GM21717 (cell line): ENCODE measurements at regions not wholly inside any gene's neighbourhood (a gene's known extent, or its start where the extent isn't known, plus 50 kb on each side); places are given as distances from the start of the nearest gene placed in this dataset.

Experiments
- ATAC-seq: cut with Tn5 transposase; IDR thresholded peaks from one replicate; pipeline ENCODE4 v1.9.1; 2021; ENCODE audit warnings: mild to moderate bottlenecking, moderate library complexity; ENCODE audit not compliant: unreplicated experiment

GRCh38 chr1:163794551-163794950 is 472.8 kb downstream of the NUF2 start:
- ATAC-seq, result no peak

DNA sequence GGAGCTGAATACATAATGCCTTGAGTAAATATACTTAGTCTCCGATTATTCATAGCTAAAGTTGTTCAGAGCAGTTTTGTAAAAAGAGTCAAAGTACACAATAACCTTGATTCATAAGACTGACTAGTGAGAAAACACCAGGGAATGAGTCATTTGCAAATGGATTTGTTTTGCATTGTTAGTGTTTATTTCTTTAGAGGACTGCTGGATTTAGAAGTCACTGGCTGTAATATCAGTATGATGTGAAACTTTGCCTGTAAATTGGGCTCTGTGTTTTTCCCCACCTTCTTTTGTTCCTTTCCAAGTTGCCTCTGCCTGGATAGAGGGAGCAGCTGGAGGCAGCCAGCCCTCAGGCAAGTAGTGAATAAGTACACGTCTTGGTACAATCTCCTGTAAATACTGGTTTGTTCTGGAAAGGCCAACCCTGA is 474.7 kb downstream of the NUF2 start:
- ATAC-seq, result no peak

GRCh38 chr1:163797816-163798215 is 476.1 kb downstream of the NUF2 start:
- no peak for ATAC-seq

- ATAC-seq, result no peak
Measured at GRCh38 chr1:163799190-163799805, 477.5 kb downstream of the NUF2 start.

DNA sequence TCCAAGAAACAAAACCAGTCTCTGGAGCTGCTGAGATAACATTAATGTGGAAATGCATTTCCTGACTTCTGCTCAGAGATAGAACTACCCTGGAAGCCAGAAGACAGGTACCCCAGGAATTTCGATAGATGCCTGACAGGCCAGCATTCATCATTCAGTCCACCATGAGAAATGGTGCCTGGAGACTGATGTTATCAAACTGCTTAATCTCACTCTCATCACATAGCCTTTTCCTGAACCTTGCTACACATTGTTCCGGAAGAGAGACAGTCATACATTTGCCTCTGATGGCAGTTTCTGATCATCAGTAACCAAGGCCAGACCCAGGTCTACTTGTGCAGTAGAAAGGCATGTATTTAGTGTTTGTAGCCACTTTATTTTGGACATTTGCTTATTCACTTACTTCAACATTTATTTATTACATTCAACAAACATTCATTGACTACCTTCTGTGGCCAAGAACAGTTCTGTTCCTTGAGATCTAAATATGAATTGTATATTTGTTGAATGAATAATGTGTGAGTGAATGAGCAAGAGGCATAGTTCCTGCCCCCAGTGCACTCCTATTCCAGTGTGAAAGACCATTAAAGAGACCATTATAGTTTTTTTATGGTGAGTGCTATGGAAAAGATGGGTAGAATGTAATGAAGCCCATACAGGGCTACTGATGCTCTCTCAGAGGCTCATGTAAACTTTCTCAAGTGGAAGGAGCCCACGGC is 485.7 kb downstream of the NUF2 start:
- no peak for ATAC-seq

DNA sequence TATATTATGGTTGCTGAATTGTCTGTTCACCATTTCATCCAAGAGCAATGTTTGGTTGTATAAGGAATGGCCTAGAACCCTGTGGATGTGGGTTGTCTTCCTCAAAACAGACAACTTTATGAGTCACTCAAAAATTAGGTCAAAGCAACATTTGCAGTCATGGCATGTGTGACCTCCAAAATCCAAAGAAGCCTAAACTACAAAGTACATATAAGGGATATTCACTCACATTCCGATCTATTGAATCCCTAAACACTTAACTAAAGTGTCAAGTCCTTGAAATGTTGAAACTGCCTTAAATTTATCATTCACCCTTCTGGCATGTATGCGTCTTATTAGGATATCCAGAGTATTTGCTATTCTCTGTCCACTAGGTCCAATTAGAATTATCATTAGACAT is 491.5 kb downstream of the NUF2 start:
- ATAC-seq, result no peak

GRCh38 chr1:163820226-163820625 is 498.5 kb downstream of the NUF2 start:
- no peak for ATAC-seq

GRCh38 chr1:163820766-163821165 is 499.0 kb downstream of the NUF2 start:
- ATAC-seq, result no peak

DNA sequence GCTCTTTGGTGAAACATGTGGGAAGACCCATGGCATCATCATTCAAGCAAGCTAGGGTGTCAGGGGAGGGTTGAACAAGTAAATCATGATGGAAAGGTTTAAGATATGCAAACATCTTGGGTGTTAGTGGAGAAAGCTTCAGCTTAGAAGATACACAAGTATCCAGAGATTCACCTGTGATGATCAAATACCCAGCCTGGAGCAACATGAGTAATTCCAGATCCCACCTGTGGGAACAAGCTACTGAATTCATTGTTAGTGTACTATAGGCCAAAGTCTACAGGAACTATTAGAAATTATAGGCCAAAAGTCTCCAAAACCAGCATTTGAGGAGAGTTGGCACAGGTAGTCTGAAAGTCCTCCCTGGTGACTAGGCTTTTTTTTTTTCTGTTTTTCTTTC is 499.9 kb downstream of the NUF2 start:
- no peak for ATAC-seq

DNA sequence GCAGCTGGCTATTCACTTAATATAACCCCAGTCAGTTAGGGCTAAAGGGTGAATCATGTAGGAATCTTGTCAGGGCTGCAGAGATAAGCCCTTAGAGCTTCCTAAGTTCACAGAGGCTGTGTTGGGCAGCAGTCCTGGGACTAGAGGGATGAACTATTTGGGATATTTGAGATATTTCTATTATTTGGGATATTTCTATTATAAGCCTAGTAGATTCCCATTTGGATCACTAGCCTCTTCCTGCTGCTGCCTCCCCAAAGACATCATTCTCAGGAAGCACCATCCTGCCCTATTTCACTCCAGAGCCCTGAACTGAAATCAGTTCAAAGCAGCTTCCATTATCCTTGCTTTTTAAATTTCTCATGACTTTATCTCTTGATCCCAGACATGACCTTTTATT is 501.3 kb downstream of the NUF2 start:
- no peak for ATAC-seq

GRCh38 chr1:163824006-163824405 is 502.3 kb downstream of the NUF2 start:
- no peak for ATAC-seq

- no peak for ATAC-seq
Measured at GRCh38 chr1:163824490-163824889, 502.7 kb downstream of the NUF2 start.

DNA sequence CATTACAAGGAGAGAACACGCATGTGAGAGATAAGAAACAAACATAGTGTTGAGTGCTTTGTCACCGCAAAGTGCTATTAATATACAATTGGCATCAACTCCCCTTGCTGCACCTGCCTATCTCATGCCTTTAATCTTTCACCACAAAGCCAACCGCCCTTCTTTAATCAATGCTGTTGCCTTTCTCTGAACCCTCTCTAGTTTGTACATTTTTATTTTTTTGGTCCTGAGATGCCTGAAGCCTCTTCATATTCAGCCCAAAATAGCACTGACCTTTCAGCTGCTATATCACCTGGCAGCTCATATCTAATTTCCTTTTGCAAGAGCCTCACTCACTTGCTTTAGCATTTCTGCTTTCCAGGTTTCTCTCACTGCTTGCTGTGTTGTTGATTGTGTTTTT is 504.7 kb downstream of the NUF2 start:
- ATAC-seq, result no peak

DNA sequence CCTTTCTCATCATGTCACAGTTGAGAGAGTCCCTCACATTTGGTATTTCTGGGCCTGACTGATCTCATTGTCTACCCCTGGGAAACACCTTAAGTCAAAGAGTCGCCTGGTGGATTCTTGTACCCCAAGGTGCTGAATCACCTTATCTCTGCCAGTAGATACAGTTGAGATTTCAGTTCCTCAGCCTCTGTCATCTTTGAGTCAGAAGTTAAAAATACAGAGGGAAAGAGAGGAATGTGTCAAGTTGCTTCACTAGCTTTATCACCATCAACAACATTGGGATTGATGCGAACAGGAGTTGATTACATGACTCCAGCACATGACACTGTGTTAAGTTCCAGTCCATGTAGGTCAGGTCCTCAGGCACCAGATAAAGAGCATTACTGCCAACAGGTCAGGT is 513.0 kb downstream of the NUF2 start:
- ATAC-seq, result no peak

GRCh38 chr1:163836481-163836880 is 514.7 kb downstream of the NUF2 start:
- no peak for ATAC-seq

DNA sequence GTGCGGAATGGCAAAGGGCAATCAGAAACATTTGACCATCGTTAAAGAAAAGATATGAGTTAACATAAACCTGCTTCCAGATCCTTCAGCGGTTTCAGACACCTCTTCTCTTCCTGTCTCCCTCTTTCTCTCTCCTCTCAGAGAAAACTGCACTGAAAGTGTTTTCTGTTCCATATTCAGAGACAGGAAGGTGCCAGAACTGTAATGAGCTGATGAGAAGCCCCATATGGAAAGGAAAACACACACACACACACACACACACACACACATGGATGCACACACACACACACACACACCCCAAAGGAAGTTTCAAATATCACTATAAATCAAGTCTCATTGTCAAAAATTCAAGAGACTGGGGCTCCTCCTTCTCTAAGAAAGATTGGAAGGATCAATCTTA is 515.5 kb downstream of the NUF2 start:
- no peak for ATAC-seq

DNA sequence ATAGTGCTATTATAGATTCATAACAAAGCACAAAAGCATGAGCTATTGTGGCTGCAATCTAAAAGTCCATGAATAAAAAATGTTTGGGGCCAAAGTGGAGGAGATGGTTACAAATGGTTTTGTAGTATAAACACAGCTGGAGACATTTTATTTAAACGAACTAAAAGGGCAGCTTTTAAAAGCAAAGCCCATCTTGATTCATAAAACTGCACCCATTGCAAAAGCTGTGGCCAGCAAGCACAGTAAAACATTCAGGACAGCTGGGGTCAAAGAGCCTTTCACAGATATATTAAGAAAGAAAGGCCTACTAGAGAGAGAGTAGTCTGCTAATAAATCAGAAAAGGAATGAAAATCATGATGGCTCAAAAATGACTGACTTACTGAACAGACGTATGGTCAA is 520.8 kb downstream of the NUF2 start:
- ATAC-seq, result no peak

DNA sequence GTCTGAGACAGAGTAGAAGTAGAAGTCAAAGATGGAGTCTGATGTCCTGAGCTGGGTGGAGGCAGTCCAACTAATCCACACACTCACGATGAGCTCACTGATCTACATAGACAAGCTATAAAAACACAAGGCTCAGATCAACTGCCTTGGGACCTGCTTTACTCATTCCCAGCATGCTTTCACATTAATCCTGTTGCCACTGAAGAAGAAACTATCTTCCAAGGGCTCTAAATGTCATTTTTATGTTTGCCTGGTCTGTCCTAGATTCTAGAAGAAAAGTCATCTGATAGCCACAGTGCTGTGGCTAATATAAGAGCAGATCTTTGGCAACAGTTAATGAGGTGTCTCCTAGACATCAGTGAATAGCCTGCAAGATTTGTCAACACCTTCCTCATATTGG is 522.7 kb downstream of the NUF2 start:
- no peak for ATAC-seq

GRCh38 chr1:163845279-163845678 is 523.5 kb downstream of the NUF2 start:
- ATAC-seq, result no peak

DNA sequence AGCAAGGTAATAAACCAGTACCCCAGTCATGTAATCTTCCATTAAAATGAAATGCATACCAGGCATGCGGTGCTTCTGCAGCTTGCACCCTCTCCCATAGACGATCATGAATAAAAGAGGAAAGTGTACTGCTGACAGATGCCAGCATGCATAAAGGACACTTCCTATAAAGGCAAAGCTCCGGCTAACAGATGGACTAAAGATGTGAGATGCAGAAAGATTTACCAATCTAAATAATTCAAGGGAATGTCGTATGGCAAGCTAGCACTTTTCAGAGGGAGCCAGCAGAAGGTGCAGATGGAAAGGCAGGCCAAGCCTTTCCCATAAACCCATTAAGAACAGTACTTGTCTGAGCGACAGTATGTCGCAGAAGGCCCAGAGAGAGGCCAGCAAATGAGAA is 542.0 kb downstream of the NUF2 start:
- ATAC-seq, result no peak

GRCh38 chr1:163864207-163864606 is 542.5 kb downstream of the NUF2 start:
- ATAC-seq, result no peak

- no peak for ATAC-seq
Measured at GRCh38 chr1:163866564-163866963, 544.8 kb downstream of the NUF2 start.

DNA sequence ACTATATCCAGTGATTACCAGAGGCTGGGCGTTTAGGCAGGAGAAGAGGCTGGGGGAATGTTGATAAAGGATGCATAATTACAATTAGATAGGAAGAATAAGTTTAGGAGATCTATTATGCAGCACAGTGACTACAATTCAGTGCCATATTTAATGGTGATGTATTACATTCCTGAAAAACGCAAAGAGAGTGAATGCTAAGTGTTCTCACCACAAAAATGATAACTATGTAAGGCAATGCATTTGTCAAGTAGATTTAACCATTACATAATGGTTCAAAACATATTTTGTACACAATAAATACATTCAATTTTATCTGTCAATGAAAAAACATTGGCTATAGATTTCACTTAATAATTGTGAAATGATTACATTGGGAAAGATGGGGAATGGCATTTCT is 548.9 kb downstream of the NUF2 start:
- ATAC-seq, result no peak
